IMR-90 (cell line): ENCODE measurements at regions not wholly inside any gene's neighbourhood (a gene's known extent, or its start where the extent isn't known, plus 50 kb on each side); places are given as distances from the start of the nearest gene placed in this dataset.
A peak's percentile ranks its signal among the peaks of the same experiment; 100 is the strongest.

Source experiments
- ATAC-seq: fragments of 200-7000 bp; cut with Tn5 transposase; 2 replicates; pipeline ENCODE4 v1.9.1; 2020; ENCODE audit warnings: low read depth, mild to moderate bottlenecking, moderate library complexity
- BruUV-seq: library from RNA; stranded (reverse); fragments of 400-500 nt; replicated peaks from 2 replicates; lab custom pipeline; 2021; lab: Mats Ljungman, UMichigan
- CTCF ChIA-PET: fragments of 300-600 bp; formaldehyde crosslinking; extraction: SDS; loops from one replicate; lab custom pipeline; 2021; ENCODE audit warnings: antibody characterized with exemption; lab: Yijun Ruan, JAX
- POLR2A ChIA-PET: fragments of 300-600 bp; sonication (Branson Sonifier 250); formaldehyde crosslinking; loops from one replicate; lab custom pipeline; 2022; ENCODE audit warnings: antibody characterized with exemption; ENCODE audit not compliant: unreplicated experiment; lab: Charles Lee
- DNase-seq: peaks from one replicate; pipeline ENCODE4 v3.0.0; 2013
- H2AFZ ChIP-seq: replicated peaks from 2 replicates; pipeline ENCODE3; 2013; ENCODE audit warnings: low read length, mild to moderate bottlenecking; ENCODE audit not compliant: poor library complexity
- H2AK5ac ChIP-seq: 2 replicates; pipeline ENCODE4 v1.6.1; 2013; ENCODE audit warnings: low read depth, low read length, inconsistent platforms
- H2AK9ac ChIP-seq: replicated peaks from 2 replicates; pipeline ENCODE3; 2013; ENCODE audit warnings: mild to moderate bottlenecking, low read depth, low read length, moderate library complexity; ENCODE audit not compliant: poor library complexity
- H2BK120ac ChIP-seq: 2 replicates; pipeline ENCODE4 v1.6.1; 2013; ENCODE audit warnings: low read depth, low read length, inconsistent platforms
- H2BK15ac ChIP-seq: 3 replicates; pipeline ENCODE4 v1.6.1; 2013; ENCODE audit warnings: low read depth, low read length, inconsistent platforms
- H2BK20ac ChIP-seq: 2 replicates; pipeline ENCODE4 v1.6.1; 2013; ENCODE audit warnings: low read depth, mild to moderate bottlenecking, inconsistent platforms, low read length, moderate library complexity
- H2BK5ac ChIP-seq: 2 replicates; pipeline ENCODE4 v1.6.1; 2013; ENCODE audit warnings: mild to moderate bottlenecking, low read depth, low read length, inconsistent platforms; ENCODE audit not compliant: poor library complexity, severe bottlenecking
- H3K14ac ChIP-seq: replicated peaks from 2 replicates; pipeline ENCODE4 v1.6.1; 2013; ENCODE audit warnings: low read depth, low read length, inconsistent platforms
- H3K18ac ChIP-seq: 2 replicates; pipeline ENCODE4 v1.6.1; 2013; ENCODE audit warnings: low read depth, low read length, control low read depth
- H3K23ac ChIP-seq: 2 replicates; pipeline ENCODE4 v1.6.1; 2013; ENCODE audit warnings: low read depth, low read length, inconsistent platforms
- H3K27ac ChIP-seq: 2 replicates; pipeline ENCODE4 v1.5.1; 2013; ENCODE audit warnings: mild to moderate bottlenecking, control low read depth, low read length; ENCODE audit not compliant: insufficient read depth
- H3K27me3 ChIP-seq: 2 replicates; pipeline ENCODE4 v1.6.1; 2013; ENCODE audit warnings: low read length; ENCODE audit not compliant: control insufficient read depth, insufficient read depth
- H3K36me3 ChIP-seq: 2 replicates; pipeline ENCODE4 v1.6.1; 2013; ENCODE audit warnings: low read length, mixed read lengths; ENCODE audit not compliant: control insufficient read depth, insufficient read depth
- H3K4ac ChIP-seq: 2 replicates; pipeline ENCODE4 v1.6.1; 2013; ENCODE audit warnings: low read depth, low read length, inconsistent platforms
- H3K4me1 ChIP-seq: 2 replicates; pipeline ENCODE4 v1.6.1; 2013; ENCODE audit warnings: low read length, mixed read lengths; ENCODE audit not compliant: control insufficient read depth, insufficient read depth
- H3K4me2 ChIP-seq: 2 replicates; pipeline ENCODE4 v1.6.1; 2013; ENCODE audit warnings: low read depth, mild to moderate bottlenecking, control low read depth, low read length, moderate library complexity
- H3K4me3 ChIP-seq: 2 replicates; pipeline ENCODE4 v1.5.1; 2013; ENCODE audit warnings: low read depth, mild to moderate bottlenecking, control low read depth, low read length, moderate library complexity; ENCODE audit not compliant: insufficient read depth
- H3K56ac ChIP-seq: 2 replicates; pipeline ENCODE4 v1.6.1; 2013; ENCODE audit warnings: low read length, inconsistent platforms; ENCODE audit not compliant: insufficient read depth; ENCODE audit errors: extremely low read depth
- H3K79me1 ChIP-seq, 2 experiments: 2 replicates each; pipeline ENCODE4 v1.6.1; 2013; ENCODE audit warnings: low read length in 2 of 2, inconsistent platforms in 1 of 2, low read depth in 1 of 2
- H3K9ac ChIP-seq: 2 replicates; pipeline ENCODE4 v1.6.1; 2013; ENCODE audit warnings: low read depth, low read length, control low read depth
- H3K9me1 ChIP-seq: 2 replicates; pipeline ENCODE4 v1.6.1; 2013; ENCODE audit warnings: low read length, inconsistent platforms; ENCODE audit not compliant: insufficient read depth
- H3K9me3 ChIP-seq: 2 replicates; pipeline ENCODE4 v1.6.1; 2013; ENCODE audit warnings: low read length; ENCODE audit not compliant: control insufficient read depth, insufficient read depth
- H4K20me1 ChIP-seq: 2 replicates; pipeline ENCODE4 v1.6.1; 2013; ENCODE audit warnings: low read length, inconsistent platforms; ENCODE audit not compliant: insufficient read depth
- H4K5ac ChIP-seq: 2 replicates; pipeline ENCODE4 v1.6.1; 2013; ENCODE audit warnings: mild to moderate bottlenecking, low read depth, low read length, control low read depth
- H4K8ac ChIP-seq, 2 experiments: 2 replicates each; pipeline ENCODE4 v1.6.1; 2013; ENCODE audit warnings: low read depth in 2 of 2, low read length in 2 of 2, control low read depth in 1 of 2, inconsistent platforms in 1 of 2
- H4K91ac ChIP-seq: 2 replicates; pipeline ENCODE4 v1.6.1; 2013; ENCODE audit warnings: low read depth, low read length, inconsistent platforms; ENCODE audit not compliant: insufficient read depth
- BHLHE40 ChIP-seq: fragments of 150-350 bp; IDR thresholded peaks from 2 replicates; pipeline ENCODE4 v1.6.1; 2016; ENCODE audit warnings: mild to moderate bottlenecking, low read depth, low read length
- CEBPB ChIP-seq: IDR thresholded peaks from 2 replicates; pipeline ENCODE4 v1.6.1; 2012; ENCODE audit warnings: low read depth, low read length, improper control_type of control experiment
- CHD1 ChIP-seq: IDR thresholded peaks from 2 replicates; pipeline ENCODE4 v1.6.1; 2012; ENCODE audit warnings: low read depth, low read length, improper control_type of control experiment
- CTCF ChIP-seq: conservative IDR thresholded peaks from 2 replicates; pipeline ENCODE4 v1.5.1; 2012; ENCODE audit warnings: mild to moderate bottlenecking, low read depth, low read length, improper control_type of control experiment
- ELK1 ChIP-seq: fragments of 150-350 bp; IDR thresholded peaks from 2 replicates; pipeline ENCODE4 v1.6.1; 2016; ENCODE audit warnings: low read depth, mild to moderate bottlenecking, low read length, moderate library complexity, borderline replicate concordance
- FOS ChIP-seq: fragments of 150-350 bp; IDR thresholded peaks from 2 replicates; pipeline ENCODE4 v1.6.1; 2016; ENCODE audit warnings: low read depth, low read length
- MAFK ChIP-seq: IDR thresholded peaks from 2 replicates; pipeline ENCODE4 v1.6.1; 2012; ENCODE audit warnings: low read depth, low read length, improper control_type of control experiment
- MXI1 ChIP-seq: IDR thresholded peaks from 2 replicates; pipeline ENCODE4 v1.6.1; 2012; ENCODE audit warnings: low read depth, mild to moderate bottlenecking, low read length, moderate library complexity, borderline replicate concordance
- NFE2L2 ChIP-seq: fragments of 150-350 bp; IDR thresholded peaks from 2 replicates; pipeline ENCODE4 v1.6.1; 2016; ENCODE audit warnings: low read depth, mild to moderate bottlenecking, low read length
- RAD21 ChIP-seq: IDR thresholded peaks from 2 replicates; pipeline ENCODE4 v1.6.1; 2012; ENCODE audit warnings: low read length, improper control_type of control experiment
- RCOR1 ChIP-seq: IDR thresholded peaks from 2 replicates; pipeline ENCODE4 v1.6.1; 2012; ENCODE audit warnings: mild to moderate bottlenecking, low read length, improper control_type of control experiment; ENCODE audit not compliant: insufficient replicate concordance
- RFX5 ChIP-seq: IDR thresholded peaks from 2 replicates; pipeline ENCODE4 v1.8.0; 2012; ENCODE audit warnings: low read depth, mild to moderate bottlenecking, low read length, moderate library complexity
- SMC3 ChIP-seq: fragments of 150-350 bp; IDR thresholded peaks from 2 replicates; pipeline ENCODE4 v1.6.1; 2016; ENCODE audit warnings: low read depth, mild to moderate bottlenecking, antibody characterized with exemption, low read length, moderate library complexity
- WGBS, 2 experiments: methylation state at CpG; one replicate each; pipeline versions ENCODE4 v1.1.5 to v1.1.7; 2013; ENCODE audit warnings: missing lambda C conversion rate in 2 of 2; ENCODE audit not compliant: insufficient read length in 1 of 2; ENCODE audit errors: extremely low coverage in 2 of 2; 5-methylcytosine and 5-hydroxymethylcytosine counted together
- dilution Hi-C: fragments of 300-500 bp; cut with HindIII; formaldehyde crosslinking; loops from one replicate; pipeline ENCODE4 v1.14.3; 2018; ENCODE audit warnings: low sequenced_read_pairs; ENCODE audit not compliant: unreplicated experiment
- in situ Hi-C: fragments of 300-500 bp; cut with MboI; formaldehyde crosslinking; loops from 3 replicates; pipeline ENCODE4 v1.14.3; 2019; ENCODE audit warnings: low sequenced_read_pairs, inconsistent platforms, mixed read lengths
- intact Hi-C: fragments of 100-400 bp; cut with micrococcal nuclease; formaldehyde crosslinking; loops from 2 replicates; pipeline ENCODE4 v1.10.0; 2022

GRCh38 chr5:93161661-93162654 is 419.1 kb downstream of the NR2F1-AS1 start:
- in situ Hi-C loops (no loop called here), dilution Hi-C loops (no loop called here), intact Hi-C loops (no loop called here)
- Histone ChIP-seq H2BK5ac (peak overlapping the region; percentile 85), H3K27me3 (no peaks in the 10 kb centered on the region), H2BK15ac (peak overlapping the region; percentile 94; the same call in 2 of the 3 replicates), H3K9me1 (peaks cover 7% of the 10 kb centered on the region), H3K9ac (no peak overlapping the region), H2AK9ac (no peak overlapping the region), H4K5ac (peak overlapping the region; percentile 91; the same call in 1 of the 2 replicates), H3K14ac (peak overlapping the region; percentile 76), H3K4me1 (peaks cover 11% of the 10 kb centered on the region), H2BK120ac (peak overlapping the region; percentile 96), H3K56ac (no peak overlapping the region), H3K4me2 (peak overlapping the region; percentile 0; the same call in 1 of the 2 replicates), H3K4ac (peak overlapping the region; percentile 90), H3K18ac (peak overlapping the region; percentile 92), H3K79me1 (no peaks in the 10 kb centered on the region), H4K20me1 (no peaks in the 10 kb centered on the region), H3K36me3 (no peaks in the 10 kb centered on the region), H3K23ac (peak overlapping the region; percentile 84), H3K9me3 (no peaks in the 10 kb centered on the region), H3K4me3 (no peak overlapping the region), H2AK5ac (peak overlapping the region; percentile 97), H4K8ac (peak overlapping the region; percentile 59 to 84), H4K91ac (peak overlapping the region; percentile 91), H2BK20ac (peak overlapping the region; percentile 96), H2AFZ (peak overlapping the region; percentile 66), H3K27ac (peak overlapping the region; percentile 65)
- DNase-seq (no peak), ATAC-seq (peak; percentile 30)
- no peak for TF ChIP-seq SMC3
- no peak for TF ChIP-seq ELK1
- peak; percentile 35; the same call in 1 of the 2 replicates for TF ChIP-seq MAFK
- no peak for TF ChIP-seq BHLHE40
- no peak for TF ChIP-seq RAD21
- no peak for TF ChIP-seq NFE2L2
- TF ChIP-seq CEBPB, result 0 out of 2 replicates have a peak, but pooled peaks have one; percentile 9
- TF ChIP-seq RCOR1, result no peak
- TF ChIP-seq CHD1, result no peak
- TF ChIP-seq CTCF, result no peak
- TF ChIP-seq FOS, result no peak
- TF ChIP-seq RFX5, result no peak
- TF ChIP-seq MXI1, result no peak
- BruUV-seq, result no TSS peak
- CTCF ChIA-PET, result no interaction called here
- POLR2A ChIA-PET, result no interaction called here
- no CpG with 5 or more reads among the region's 1 CpG for WGBS, 2 experiments
